Memory B cell (primary cell): ENCODE measurements at regions not wholly inside any gene's neighbourhood (a gene's known extent, or its start where the extent isn't known, plus 50 kb on each side); places are given as distances from the start of the nearest gene placed in this dataset.

Experiments used
- ATAC-seq: fragments of 150-1000 bp; cut with Tn5 transposase; 2 replicates; pipeline ENCODE4 v1.10.0; 2021; ENCODE audit warnings: low read depth, mild to moderate bottlenecking, moderate library complexity
- DNase-seq, 2 donors: peaks; one replicate each; pipeline ENCODE4 v3.0.0; 2022; ENCODE audit warnings: low spot score in 2 of 2
- H3K27ac Mint-ChIP-seq: one replicate; pipeline ENCODE4 v1.8.0; 2022; ENCODE audit warnings: mild to moderate bottlenecking, moderate library complexity, mixed read lengths
- H3K27me3 Mint-ChIP-seq: one replicate; pipeline ENCODE4 v1.8.0; 2022; ENCODE audit warnings: mixed read lengths
- H3K36me3 Mint-ChIP-seq: one replicate; pipeline ENCODE4 v1.8.0; 2022; ENCODE audit warnings: mild to moderate bottlenecking, mixed read lengths
- H3K4me1 Mint-ChIP-seq: one replicate; pipeline ENCODE4 v1.8.0; 2022; ENCODE audit warnings: mixed read lengths
- H3K4me3 Mint-ChIP-seq: one replicate; pipeline ENCODE4 v1.8.0; 2022; ENCODE audit warnings: mild to moderate bottlenecking, moderate library complexity, mixed read lengths
- H3K9me3 Mint-ChIP-seq: one replicate; pipeline ENCODE4 v1.8.0; 2022; ENCODE audit warnings: mixed read lengths

- Mint-ChIP-seq H3K27me3 (no peaks in the 10 kb centered on the region), H3K36me3 (no peaks in the 10 kb centered on the region), H3K9me3 (no peaks in the 10 kb centered on the region), H3K27ac (no peak overlapping the region), H3K4me3 (peak overlapping the region; percentile 59), H3K4me1 (no peaks in the 10 kb centered on the region)
- ATAC-seq (peak; percentile 98), DNase-seq (peak; percentile 43 to 56)
Measured at GRCh38 chr18:77899972-77900754, 650.5 kb downstream of the GALR1 start.

GRCh38 chr18:77905011-77905410 is 655.4 kb downstream of the GALR1 start:
- H3K9me3 Mint-ChIP-seq = no peaks in the 10 kb centered on the region
- H3K27ac Mint-ChIP-seq = no peak overlapping the region
- DNase-seq (no peak), ATAC-seq (no peak)
- no peaks in the 10 kb centered on the region for H3K4me1 Mint-ChIP-seq
- H3K36me3 Mint-ChIP-seq = no peaks in the 10 kb centered on the region
- no peak overlapping the region for H3K4me3 Mint-ChIP-seq
- no peaks in the 10 kb centered on the region for H3K27me3 Mint-ChIP-seq

GRCh38 chr18:77905449-77906055 is 655.9 kb downstream of the GALR1 start:
- ATAC-seq (no peak), DNase-seq (no peak)
- Mint-ChIP-seq H3K36me3 (no peaks in the 10 kb centered on the region), H3K4me3 (no peak overlapping the region), H3K9me3 (no peaks in the 10 kb centered on the region), H3K4me1 (no peaks in the 10 kb centered on the region), H3K27ac (no peak overlapping the region), H3K27me3 (no peaks in the 10 kb centered on the region)

- no peak overlapping the region for H3K27ac Mint-ChIP-seq
- DNase-seq (no peak), ATAC-seq (no peak)
- H3K27me3 Mint-ChIP-seq = peaks cover 3% of the 10 kb centered on the region
- no peaks in the 10 kb centered on the region for H3K4me1 Mint-ChIP-seq
- H3K9me3 Mint-ChIP-seq = peaks cover 3% of the 10 kb centered on the region
- no peaks in the 10 kb centered on the region for H3K36me3 Mint-ChIP-seq
- H3K4me3 Mint-ChIP-seq = no peak overlapping the region
Measured at GRCh38 chr18:77906103-77906892, 656.6 kb downstream of the GALR1 start.

GRCh38 chr18:77910347-77910746 is 660.7 kb downstream of the GALR1 start:
- Mint-ChIP-seq H3K27ac (no peak overlapping the region), H3K27me3 (peaks cover 3% of the 10 kb centered on the region), H3K9me3 (peaks cover 3% of the 10 kb centered on the region), H3K4me3 (no peak overlapping the region), H3K4me1 (no peaks in the 10 kb centered on the region), H3K36me3 (no peaks in the 10 kb centered on the region)
- DNase-seq (no peak), ATAC-seq (no peak)

GRCh38 chr18:77911971-77912605 is 662.4 kb downstream of the GALR1 start:
- Mint-ChIP-seq H3K9me3 (peaks cover 3% of the 10 kb centered on the region), H3K27ac (no peak overlapping the region), H3K4me3 (no peak overlapping the region), H3K27me3 (peaks cover 3% of the 10 kb centered on the region), H3K4me1 (no peaks in the 10 kb centered on the region), H3K36me3 (no peaks in the 10 kb centered on the region)
- no peak for ATAC-seq
- DNase-seq = no peak

GRCh38 chr18:77918730-77919129 is 669.1 kb downstream of the GALR1 start:
- DNase-seq = no peak
- peaks cover 3% of the 10 kb centered on the region for H3K27me3 Mint-ChIP-seq
- H3K4me1 Mint-ChIP-seq = no peaks in the 10 kb centered on the region
- H3K9me3 Mint-ChIP-seq = no peaks in the 10 kb centered on the region
- H3K36me3 Mint-ChIP-seq = no peaks in the 10 kb centered on the region
- no peak overlapping the region for H3K27ac Mint-ChIP-seq
- ATAC-seq = no peak
- no peak overlapping the region for H3K4me3 Mint-ChIP-seq

GRCh38 chr18:77919923-77920322 is 670.3 kb downstream of the GALR1 start:
- Mint-ChIP-seq H3K9me3 (no peaks in the 10 kb centered on the region), H3K36me3 (no peaks in the 10 kb centered on the region), H3K4me1 (no peaks in the 10 kb centered on the region), H3K27me3 (peaks cover 3% of the 10 kb centered on the region), H3K4me3 (no peak overlapping the region), H3K27ac (no peak overlapping the region)
- no peak for DNase-seq
- no peak for ATAC-seq

- DNase-seq (no peak), ATAC-seq (no peak)
- Mint-ChIP-seq H3K36me3 (no peaks in the 10 kb centered on the region), H3K4me3 (no peak overlapping the region), H3K4me1 (no peaks in the 10 kb centered on the region), H3K27ac (no peak overlapping the region), H3K9me3 (peaks cover 10% of the 10 kb centered on the region), H3K27me3 (peaks cover 1% of the 10 kb centered on the region)
Measured at GRCh38 chr18:77935342-77935741, 685.7 kb downstream of the GALR1 start.

GRCh38 chr18:77940566-77940965 is 690.9 kb downstream of the GALR1 start:
- Mint-ChIP-seq H3K4me1 (no peaks in the 10 kb centered on the region), H3K9me3 (peaks cover 4% of the 10 kb centered on the region), H3K27me3 (no peaks in the 10 kb centered on the region), H3K36me3 (no peaks in the 10 kb centered on the region), H3K4me3 (no peak overlapping the region), H3K27ac (no peak overlapping the region)
- ATAC-seq = no peak
- no peak for DNase-seq

GRCh38 chr18:77944533-77944932 is 694.9 kb downstream of the GALR1 start:
- peaks cover 2% of the 10 kb centered on the region for H3K9me3 Mint-ChIP-seq
- no peak overlapping the region for H3K4me3 Mint-ChIP-seq
- no peaks in the 10 kb centered on the region for H3K27me3 Mint-ChIP-seq
- no peaks in the 10 kb centered on the region for H3K4me1 Mint-ChIP-seq
- DNase-seq (no peak), ATAC-seq (no peak)
- H3K36me3 Mint-ChIP-seq = no peaks in the 10 kb centered on the region
- H3K27ac Mint-ChIP-seq = no peak overlapping the region

- Mint-ChIP-seq H3K36me3 (peaks cover 2% of the 10 kb centered on the region), H3K4me3 (no peak overlapping the region), H3K9me3 (peaks cover 6% of the 10 kb centered on the region), H3K27me3 (no peaks in the 10 kb centered on the region), H3K4me1 (no peaks in the 10 kb centered on the region), H3K27ac (no peak overlapping the region)
- DNase-seq (no peak), ATAC-seq (no peak)
Measured at GRCh38 chr18:77948567-77948966, 698.9 kb downstream of the GALR1 start.

- Mint-ChIP-seq H3K9me3 (peaks cover 6% of the 10 kb centered on the region), H3K27ac (no peak overlapping the region), H3K4me1 (no peaks in the 10 kb centered on the region), H3K4me3 (no peak overlapping the region), H3K36me3 (peaks cover 2% of the 10 kb centered on the region), H3K27me3 (no peaks in the 10 kb centered on the region)
- DNase-seq (no peak), ATAC-seq (no peak)
Measured at GRCh38 chr18:77949355-77949973, 699.8 kb downstream of the GALR1 start.

GRCh38 chr18:77959248-77959647 is 709.6 kb downstream of the GALR1 start:
- no peak overlapping the region for H3K4me3 Mint-ChIP-seq
- no peak overlapping the region for H3K27ac Mint-ChIP-seq
- DNase-seq = no peak
- H3K9me3 Mint-ChIP-seq = peaks cover 17% of the 10 kb centered on the region
- no peaks in the 10 kb centered on the region for H3K4me1 Mint-ChIP-seq
- ATAC-seq = no peak
- no peaks in the 10 kb centered on the region for H3K36me3 Mint-ChIP-seq
- H3K27me3 Mint-ChIP-seq = peaks cover 2% of the 10 kb centered on the region
